ENCODE measurements at regions not wholly inside any gene's neighbourhood (a gene's known extent, or its start where the extent isn't known, plus 50 kb on each side); places are given as distances from the start of the nearest gene placed in this dataset.

DNA sequence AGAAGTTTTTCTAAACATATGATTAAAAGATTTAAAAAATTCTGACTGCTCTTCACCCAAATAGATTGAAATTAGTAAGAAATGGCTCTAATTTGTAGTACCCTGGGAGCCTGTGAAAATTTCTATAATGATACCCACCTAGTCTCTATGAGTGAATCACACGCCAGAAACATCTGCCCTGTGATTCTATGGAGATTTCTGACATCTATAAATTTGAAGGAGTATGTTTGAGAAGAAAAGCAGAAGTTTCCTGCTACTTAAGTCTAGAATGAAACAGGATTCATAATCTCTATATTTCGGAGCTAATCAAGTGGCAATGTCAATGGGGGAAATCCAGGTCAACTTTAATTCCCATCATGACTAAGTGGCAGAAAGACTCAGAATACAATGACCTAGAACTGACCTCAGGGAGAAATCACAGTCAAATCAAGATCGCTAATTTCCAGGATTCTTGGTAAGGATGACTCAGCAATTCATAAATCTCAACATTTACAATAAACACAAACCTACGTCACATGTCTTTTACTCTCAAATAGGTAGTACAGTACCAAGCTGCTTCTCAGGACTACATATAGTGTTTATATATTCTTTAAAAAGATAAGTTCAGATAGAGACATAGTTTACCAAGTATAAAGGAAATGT, 186.2 kb upstream of the TNFAIP3 start:
- TF ChIP-seq POLR2AphosphoS5 (IDR thresholded peaks at IDR 0.05; ENCODE audit: borderline replicate concordance, low read depth, low read length) (no peak), EZH2 (IDR thresholded peaks at IDR 0.05) (no peak)
